ENCODE measurements at regions not wholly inside any gene's neighbourhood (a gene's known extent, or its start where the extent isn't known, plus 50 kb on each side); places are given as distances from the start of the nearest gene placed in this dataset.

DNA sequence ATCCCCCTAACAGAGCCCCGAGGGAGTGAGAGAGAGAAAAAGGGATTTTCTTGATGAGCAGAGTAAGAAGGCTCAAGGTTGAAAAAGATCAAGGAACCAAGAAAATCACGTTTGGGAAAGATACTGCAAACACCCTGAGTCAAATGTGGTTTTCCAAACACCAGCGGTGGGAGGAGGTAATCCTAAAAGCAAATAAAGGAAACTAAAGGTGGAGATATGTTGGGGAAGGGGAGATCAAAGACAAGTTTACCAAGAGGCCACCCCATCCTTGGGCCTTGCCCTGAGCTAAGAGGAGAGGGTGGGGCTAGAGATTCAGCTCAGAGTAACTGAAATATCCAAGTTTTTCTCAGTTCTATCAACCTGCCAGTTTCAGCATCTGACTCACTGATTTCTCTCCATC, 332.3 kb downstream of the ETAA1 start (continued):
- TF ChIP-seq, protein P1, sequence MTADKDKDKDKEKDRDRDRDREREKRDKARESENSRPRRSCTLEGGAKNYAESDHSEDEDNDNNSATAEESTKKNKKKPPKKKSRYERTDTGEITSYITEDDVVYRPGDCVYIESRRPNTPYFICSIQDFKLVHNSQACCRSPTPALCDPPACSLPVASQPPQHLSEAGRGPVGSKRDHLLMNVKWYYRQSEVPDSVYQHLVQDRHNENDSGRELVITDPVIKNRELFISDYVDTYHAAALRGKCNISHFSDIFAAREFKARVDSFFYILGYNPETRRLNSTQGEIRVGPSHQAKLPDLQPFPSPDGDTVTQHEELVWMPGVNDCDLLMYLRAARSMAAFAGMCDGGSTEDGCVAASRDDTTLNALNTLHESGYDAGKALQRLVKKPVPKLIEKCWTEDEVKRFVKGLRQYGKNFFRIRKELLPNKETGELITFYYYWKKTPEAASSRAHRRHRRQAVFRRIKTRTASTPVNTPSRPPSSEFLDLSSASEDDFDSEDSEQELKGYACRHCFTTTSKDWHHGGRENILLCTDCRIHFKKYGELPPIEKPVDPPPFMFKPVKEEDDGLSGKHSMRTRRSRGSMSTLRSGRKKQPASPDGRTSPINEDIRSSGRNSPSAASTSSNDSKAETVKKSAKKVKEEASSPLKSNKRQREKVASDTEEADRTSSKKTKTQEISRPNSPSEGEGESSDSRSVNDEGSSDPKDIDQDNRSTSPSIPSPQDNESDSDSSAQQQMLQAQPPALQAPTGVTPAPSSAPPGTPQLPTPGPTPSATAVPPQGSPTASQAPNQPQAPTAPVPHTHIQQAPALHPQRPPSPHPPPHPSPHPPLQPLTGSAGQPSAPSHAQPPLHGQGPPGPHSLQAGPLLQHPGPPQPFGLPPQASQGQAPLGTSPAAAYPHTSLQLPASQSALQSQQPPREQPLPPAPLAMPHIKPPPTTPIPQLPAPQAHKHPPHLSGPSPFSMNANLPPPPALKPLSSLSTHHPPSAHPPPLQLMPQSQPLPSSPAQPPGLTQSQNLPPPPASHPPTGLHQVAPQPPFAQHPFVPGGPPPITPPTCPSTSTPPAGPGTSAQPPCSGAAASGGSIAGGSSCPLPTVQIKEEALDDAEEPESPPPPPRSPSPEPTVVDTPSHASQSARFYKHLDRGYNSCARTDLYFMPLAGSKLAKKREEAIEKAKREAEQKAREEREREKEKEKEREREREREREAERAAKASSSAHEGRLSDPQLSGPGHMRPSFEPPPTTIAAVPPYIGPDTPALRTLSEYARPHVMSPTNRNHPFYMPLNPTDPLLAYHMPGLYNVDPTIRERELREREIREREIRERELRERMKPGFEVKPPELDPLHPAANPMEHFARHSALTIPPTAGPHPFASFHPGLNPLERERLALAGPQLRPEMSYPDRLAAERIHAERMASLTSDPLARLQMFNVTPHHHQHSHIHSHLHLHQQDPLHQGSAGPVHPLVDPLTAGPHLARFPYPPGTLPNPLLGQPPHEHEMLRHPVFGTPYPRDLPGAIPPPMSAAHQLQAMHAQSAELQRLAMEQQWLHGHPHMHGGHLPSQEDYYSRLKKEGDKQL (CRISPR knock-in tag; IDR thresholded peaks at IDR 0.05; ENCODE audit: low read depth): no peak
- TF ChIP-seq HDAC6 (IDR thresholded peaks at IDR 0.05; ENCODE audit: low read depth, low read length) (no peak), POGZ (CRISPR knock-in tag; IDR thresholded peaks at IDR 0.05) (0 out of 2 replicates have a peak, but pooled peaks have one; percentile 21), SOX6 (IDR thresholded peaks at IDR 0.05) (no peak), SOX6 (CRISPR knock-in tag; IDR thresholded peaks at IDR 0.05) (peak; percentile 71), MYC (CRISPR knock-in tag; IDR thresholded peaks at IDR 0.05; ENCODE audit: borderline replicate concordance) (no peak), ZBTB38 (CRISPR knock-in tag; IDR thresholded peaks at IDR 0.05) (no peak), ZNF496 (CRISPR knock-in tag; IDR thresholded peaks at IDR 0.05; ENCODE audit: insufficient replicate concordance) (no peak), AKAP8 (CRISPR knock-in tag; IDR thresholded peaks at IDR 0.05) (no peak), SP140L (CRISPR knock-in tag; IDR thresholded peaks at IDR 0.05; ENCODE audit: borderline replicate concordance) (peak; percentile 73; the same call in 1 of the 2 replicates), SOX13 (IDR thresholded peaks at IDR 0.05) (no peak), SOX13 (CRISPR knock-in tag; conservative IDR thresholded peaks at IDR 0.05 in 1 of 2, IDR thresholded peaks at IDR 0.05 in 1 of 2) (peak in 1 of 2 experiments; percentile 31; a peak in 1 of 4 replicates), ZSCAN25 (CRISPR knock-in tag; IDR thresholded peaks at IDR 0.05) (no peak), SMAD1 (CRISPR knock-in tag; IDR thresholded peaks at IDR 0.05; ENCODE audit: borderline replicate concordance, low read depth) (no peak), FOXA1 (IDR thresholded peaks at IDR 0.05) (no peak), FOXA1 (CRISPR knock-in tag; IDR thresholded peaks at IDR 0.05) (peak; percentile 46; the same call in 1 of the 2 replicates), KLF15 (CRISPR knock-in tag; IDR thresholded peaks at IDR 0.05; ENCODE audit: borderline replicate concordance) (no peak), ZNF34 (CRISPR knock-in tag; IDR thresholded peaks at IDR 0.05; ENCODE audit: borderline replicate concordance) (no peak), ZNF546 (CRISPR knock-in tag; conservative IDR thresholded peaks at IDR 0.05) (no peak), TCF7 (IDR thresholded peaks at IDR 0.05; ENCODE audit: low read depth) (peak; percentile 70), KAT2B (IDR thresholded peaks at IDR 0.05; ENCODE audit: borderline replicate concordance, low read depth, low read length) (no peak), HIVEP1 (CRISPR knock-in tag; IDR thresholded peaks at IDR 0.05) (no peak)
- TF ChIP-seq, protein P2, sequence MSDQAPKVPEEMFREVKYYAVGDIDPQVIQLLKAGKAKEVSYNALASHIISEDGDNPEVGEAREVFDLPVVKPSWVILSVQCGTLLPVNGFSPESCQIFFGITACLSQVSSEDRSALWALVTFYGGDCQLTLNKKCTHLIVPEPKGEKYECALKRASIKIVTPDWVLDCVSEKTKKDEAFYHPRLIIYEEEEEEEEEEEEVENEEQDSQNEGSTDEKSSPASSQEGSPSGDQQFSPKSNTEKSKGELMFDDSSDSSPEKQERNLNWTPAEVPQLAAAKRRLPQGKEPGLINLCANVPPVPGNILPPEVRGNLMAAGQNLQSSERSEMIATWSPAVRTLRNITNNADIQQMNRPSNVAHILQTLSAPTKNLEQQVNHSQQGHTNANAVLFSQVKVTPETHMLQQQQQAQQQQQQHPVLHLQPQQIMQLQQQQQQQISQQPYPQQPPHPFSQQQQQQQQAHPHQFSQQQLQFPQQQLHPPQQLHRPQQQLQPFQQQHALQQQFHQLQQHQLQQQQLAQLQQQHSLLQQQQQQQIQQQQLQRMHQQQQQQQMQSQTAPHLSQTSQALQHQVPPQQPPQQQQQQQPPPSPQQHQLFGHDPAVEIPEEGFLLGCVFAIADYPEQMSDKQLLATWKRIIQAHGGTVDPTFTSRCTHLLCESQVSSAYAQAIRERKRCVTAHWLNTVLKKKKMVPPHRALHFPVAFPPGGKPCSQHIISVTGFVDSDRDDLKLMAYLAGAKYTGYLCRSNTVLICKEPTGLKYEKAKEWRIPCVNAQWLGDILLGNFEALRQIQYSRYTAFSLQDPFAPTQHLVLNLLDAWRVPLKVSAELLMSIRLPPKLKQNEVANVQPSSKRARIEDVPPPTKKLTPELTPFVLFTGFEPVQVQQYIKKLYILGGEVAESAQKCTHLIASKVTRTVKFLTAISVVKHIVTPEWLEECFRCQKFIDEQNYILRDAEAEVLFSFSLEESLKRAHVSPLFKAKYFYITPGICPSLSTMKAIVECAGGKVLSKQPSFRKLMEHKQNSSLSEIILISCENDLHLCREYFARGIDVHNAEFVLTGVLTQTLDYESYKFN (CRISPR knock-in tag; conservative IDR thresholded peaks at IDR 0.05): peak; percentile 47; the same call in 1 of the 2 replicates
